T-helper 2 cell treated with Interferon-gamma antibody and Interleukin-4, amounts not matched to agents 100 ng/mL and 5 ng/mL, for 36 hours (primary cell): ENCODE measurements at regions not wholly inside any gene's neighbourhood (a gene's known extent, or its start where the extent isn't known, plus 50 kb on each side); places are given as distances from the start of the nearest gene placed in this dataset.

ENCODE experiments used
- intact Hi-C: fragments of 100-400 bp; cut with micrococcal nuclease; formaldehyde crosslinking; loops from one replicate; pipeline ENCODE4 v1.15.1; 2023

DNA sequence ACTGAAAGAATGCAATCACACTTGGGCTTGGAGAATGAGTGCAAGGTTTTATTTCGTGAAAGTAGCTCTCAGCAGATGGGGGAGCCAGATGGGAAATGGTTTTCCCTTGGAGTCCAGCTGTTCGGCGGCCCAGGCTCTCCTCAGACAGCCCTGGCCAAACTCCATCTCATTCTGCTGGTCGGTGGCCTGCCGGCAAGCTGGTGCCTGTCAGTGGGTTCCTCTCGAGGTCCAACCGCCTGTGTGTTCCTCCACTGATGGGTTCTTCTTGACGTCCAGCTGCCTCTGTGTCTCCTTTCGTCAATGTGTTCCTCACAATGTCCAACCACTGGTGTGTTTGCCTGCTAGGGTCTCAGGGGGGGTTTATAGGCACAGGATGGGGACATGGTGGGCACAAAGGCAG lies 80.3 kb downstream of the POU3F4 start:
- intact Hi-C loops: no loop called here

DNA sequence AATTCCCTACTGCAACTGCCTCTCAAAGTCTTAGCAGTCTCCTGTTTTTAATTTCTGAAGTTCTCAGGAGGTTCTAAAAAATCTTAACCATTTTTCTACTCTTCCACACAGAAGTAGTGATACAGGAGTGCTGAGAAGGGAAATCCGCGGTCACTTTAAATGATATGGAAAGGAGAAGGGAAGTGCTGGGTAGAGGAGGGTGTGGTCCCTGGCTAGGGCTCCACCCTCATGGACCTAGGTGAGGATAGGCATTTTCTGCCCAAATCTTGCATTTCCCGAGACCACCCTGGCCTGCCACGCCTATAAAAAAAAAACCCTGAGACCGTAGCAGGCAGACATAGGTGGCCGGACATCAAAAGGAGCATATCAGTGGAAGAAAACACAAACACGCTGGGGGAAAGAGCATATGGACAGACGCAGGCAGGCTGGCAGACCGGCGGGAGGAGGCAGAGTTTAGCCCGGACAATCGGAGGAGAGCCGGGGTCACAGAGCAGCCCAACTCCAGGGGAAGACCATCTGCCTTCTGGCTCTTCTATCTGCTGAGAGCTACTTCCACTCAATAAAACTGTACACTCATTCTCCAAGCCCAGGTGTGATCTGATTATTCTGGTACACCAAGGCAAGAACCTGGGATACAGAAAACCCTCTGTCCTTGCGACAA lies 85.7 kb downstream of the POU3F4 start:
- intact Hi-C loops: no loop called here

DNA sequence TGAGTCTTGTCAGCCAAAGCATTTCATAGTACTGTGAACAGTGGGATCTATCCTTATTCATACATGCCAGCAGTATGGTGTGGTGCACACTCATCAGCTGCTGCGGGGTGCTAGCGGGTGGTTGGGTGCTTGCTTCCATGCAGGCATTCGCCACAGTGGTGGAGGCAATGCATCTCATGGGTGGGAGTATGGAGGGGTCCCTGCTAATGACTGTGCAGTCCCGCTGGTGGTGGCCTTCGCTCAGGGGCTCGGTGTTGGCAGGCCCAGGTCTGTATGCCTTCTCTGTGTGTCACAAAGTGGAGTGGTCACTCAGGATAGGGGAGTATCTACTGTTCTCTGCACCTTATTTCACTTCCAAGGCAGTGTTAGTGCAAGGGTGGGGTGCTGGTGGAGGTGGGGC lies 122.6 kb downstream of the POU3F4 start:
- intact Hi-C loops: no loop called here

DNA sequence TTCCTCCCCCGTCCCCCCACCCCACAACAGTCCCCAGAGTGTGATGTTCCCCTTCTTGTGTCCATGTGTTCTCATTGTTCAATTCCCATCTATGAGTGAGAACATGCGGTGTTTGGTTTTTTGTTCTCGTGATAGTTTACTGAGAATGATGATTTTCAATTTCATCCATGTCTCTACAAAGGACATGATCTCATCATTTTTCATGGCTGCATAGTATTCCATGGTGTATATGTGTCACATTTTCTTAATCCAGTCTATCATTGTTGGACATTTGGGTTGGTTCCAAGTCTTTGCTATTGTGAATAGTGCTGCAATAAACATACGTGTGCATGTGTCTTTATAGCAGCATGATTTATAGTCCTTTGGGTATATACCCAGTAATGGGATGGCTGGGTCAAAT lies 141.6 kb downstream of the POU3F4 start:
- intact Hi-C loops: loop anchor here (10.0 kb wide), 1 partner anchor 195 kb away; no protein-coding TSS in a partner anchor

DNA sequence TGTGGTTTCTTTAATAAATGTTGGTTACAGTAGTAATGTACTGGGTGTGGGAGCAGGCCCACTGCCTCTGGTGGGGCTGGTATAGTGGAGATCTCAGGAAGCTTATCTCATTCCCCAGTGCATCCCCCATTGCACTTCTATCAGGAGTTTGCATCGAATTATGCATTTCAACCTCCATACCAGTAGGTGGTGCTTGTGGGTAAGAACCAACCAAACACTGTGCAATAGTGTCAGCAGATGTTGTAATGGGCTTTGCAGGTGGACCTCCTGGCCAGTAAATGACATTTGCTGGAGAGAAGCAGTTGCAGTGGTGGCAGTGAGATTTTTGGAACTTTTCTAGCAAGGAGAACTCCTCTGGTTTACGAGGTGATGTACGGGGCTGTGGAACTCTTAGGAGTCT lies 150.6 kb downstream of the POU3F4 start:
- intact Hi-C loops: loop anchor here (10.0 kb wide), 1 partner anchor 186 kb away; no protein-coding TSS in a partner anchor
